ENCODE measurements at regions not wholly inside any gene's neighbourhood (a gene's known extent, or its start where the extent isn't known, plus 50 kb on each side); places are given as distances from the start of the nearest gene placed in this dataset.

GRCh38 chr1:34587761-34588160 lies 167.1 kb upstream of the GJB5 start:
- no peak for TF ChIP-seq CTCF (IDR thresholded peaks at IDR 0.05; ENCODE audit: poor library complexity)
- no peak for TF ChIP-seq EZH2phosphoT487 (IDR thresholded peaks at IDR 0.05; ENCODE audit: low read depth, severe bottlenecking, unreplicated experiment)
- no peak for TF ChIP-seq EZH2 (IDR thresholded peaks at IDR 0.05; ENCODE audit: borderline replicate concordance)

Measured in hepatocyte (in vitro differentiated cells).